Endothelial cell of umbilical vein (primary cell): ENCODE measurements at regions not wholly inside any gene's neighbourhood (a gene's known extent, or its start where the extent isn't known, plus 50 kb on each side); places are given as distances from the start of the nearest gene placed in this dataset.

Experiments used
- BruUV-seq: library from RNA; stranded (reverse); fragments of 400-500 nt; replicated peaks from 2 replicates; lab custom pipeline; 2021; lab: Mats Ljungman, UMichigan
- CTCF ChIA-PET: fragments of 300-600, 350-600 bp; sonication (Branson Sonifier 250); formaldehyde crosslinking; loops from one replicate; lab custom pipeline; 2021; ENCODE audit warnings: antibody characterized with exemption, inconsistent platforms; lab: Charles Lee
- POLR2A ChIA-PET: fragments of 300-600, 350-600 bp; sonication (Branson Sonifier 250); formaldehyde crosslinking; loops from one replicate; lab custom pipeline; 2021; ENCODE audit warnings: antibody characterized with exemption, inconsistent platforms; lab: Charles Lee
- DNase-seq: peaks from one replicate; pipeline ENCODE4 v3.0.0-alpha.2; 2011; ENCODE audit warnings: low read depth, low spot score
- FAIRE-seq: peaks from 2 replicates; lab custom pipeline; 2011; peaks lifted over from hg19 to GRCh38; lab: Jason Lieb, UNC
- H2AFZ ChIP-seq: 2 replicates; pipeline ENCODE4 v1.6.0; 2012; ENCODE audit warnings: low read depth, low read length, control low read depth, inconsistent platforms
- H3K27ac ChIP-seq: 2 replicates; pipeline ENCODE4 v1.5.1; 2011; ENCODE audit warnings: low read depth, mild to moderate bottlenecking, control low read depth, low read length, moderate library complexity; ENCODE audit not compliant: insufficient read depth
- H3K27me3 ChIP-seq, 2 experiments: 2 replicates each; pipeline versions ENCODE4 v1.6.0 to v1.6.1; 2011; ENCODE audit warnings: low read length in 2 of 2, mixed read lengths in 1 of 2; ENCODE audit not compliant: control insufficient read depth in 2 of 2, insufficient read depth in 2 of 2
- H3K36me3 ChIP-seq, 2 experiments: 2 replicates in 1 of 2; 3 replicates in 1 of 2; pipeline ENCODE4 v1.5.1; 2011; ENCODE audit warnings: low read length in 2 of 2, mild to moderate bottlenecking in 1 of 2, moderate library complexity in 1 of 2; ENCODE audit not compliant: control insufficient read depth in 2 of 2, insufficient read depth in 2 of 2; ENCODE audit errors: extremely low read depth in 1 of 2
- H3K4me1 ChIP-seq: 3 replicates; pipeline ENCODE4 v1.5.1; 2011; ENCODE audit warnings: mild to moderate bottlenecking, low read length; ENCODE audit not compliant: control insufficient read depth, insufficient read depth; ENCODE audit errors: extremely low read depth
- H3K4me2 ChIP-seq: 2 replicates; pipeline ENCODE4 v1.6.1; 2011; ENCODE audit warnings: low read length, control low read depth, mixed read lengths; ENCODE audit not compliant: insufficient read depth
- H3K4me3 ChIP-seq, 3 experiments: fragments of 200-600 bp in 1 of 3; sonication (generic), shearing (Covaris generic) in 1 of 3; replicated peaks in 1 of 3; 2 replicates each; pipeline ENCODE4 v1.5.1; 2011 to 2016; ENCODE audit warnings: control low read depth in 3 of 3, low read length in 3 of 3, mild to moderate bottlenecking in 2 of 3, inconsistent platforms in 1 of 3, low read depth in 1 of 3, moderate library complexity in 1 of 3; ENCODE audit not compliant: insufficient read depth in 1 of 3
- H3K79me2 ChIP-seq: 2 replicates; pipeline ENCODE4 v1.6.0; 2012; ENCODE audit warnings: low read length, inconsistent platforms; ENCODE audit not compliant: control insufficient read depth, insufficient read depth
- H3K9ac ChIP-seq: replicated peaks from 2 replicates; pipeline ENCODE3; 2011; ENCODE audit warnings: low read length, control low read depth; ENCODE audit not compliant: insufficient read depth; ENCODE audit errors: extremely low read depth
- H3K9me1 ChIP-seq: replicated peaks from 3 replicates; pipeline ENCODE4 v1.6.0; 2011; ENCODE audit warnings: mild to moderate bottlenecking, low read length; ENCODE audit not compliant: control insufficient read depth, insufficient read depth; ENCODE audit errors: extremely low read depth
- H3K9me3 ChIP-seq: replicated peaks from 2 replicates; pipeline ENCODE4 v1.5.1; 2012; ENCODE audit warnings: low read length, inconsistent platforms; ENCODE audit not compliant: control insufficient read depth, insufficient read depth
- H4K20me1 ChIP-seq: replicated peaks from 2 replicates; pipeline ENCODE3; 2011; ENCODE audit warnings: mild to moderate bottlenecking, low read length; ENCODE audit not compliant: control insufficient read depth, insufficient read depth; ENCODE audit errors: extremely low read depth
- EZH2 ChIP-seq: IDR thresholded peaks from 2 replicates; pipeline ENCODE4 v1.6.1; 2012; ENCODE audit warnings: borderline replicate concordance, low read depth, mild to moderate bottlenecking, moderate library complexity, low read length, inconsistent platforms; ENCODE audit not compliant: severe bottlenecking
- FOS ChIP-seq: IDR thresholded peaks from 2 replicates; pipeline ENCODE4 v1.6.1; 2011; ENCODE audit warnings: mild to moderate bottlenecking, low read length, moderate library complexity, borderline replicate concordance; ENCODE audit not compliant: insufficient read depth
- GATA2 ChIP-seq: IDR thresholded peaks from 2 replicates; pipeline ENCODE4 v1.7.0; 2011; ENCODE audit warnings: low read depth, mild to moderate bottlenecking, moderate library complexity, mixed read lengths, low read length; ENCODE audit not compliant: insufficient read length, insufficient read depth
- JUN ChIP-seq: IDR thresholded peaks from 2 replicates; pipeline ENCODE4 v1.6.1; 2011; ENCODE audit warnings: borderline replicate concordance, low read depth; ENCODE audit not compliant: insufficient read length, insufficient read depth
- MYC ChIP-seq: IDR thresholded peaks from one replicate; pipeline ENCODE4 v1.6.1; 2011; ENCODE audit warnings: mild to moderate bottlenecking, low read depth, low read length
- POLR2A ChIP-seq: IDR thresholded peaks from 2 replicates; pipeline ENCODE4 v1.6.1; 2012; ENCODE audit warnings: low read depth, mild to moderate bottlenecking, control low read depth, low read length
- POLR2AphosphoS5 ChIP-seq: IDR thresholded peaks from 2 replicates; pipeline ENCODE4 v1.6.1; 2012; ENCODE audit warnings: low read depth, mild to moderate bottlenecking, control low read depth, low read length, moderate library complexity; ENCODE audit not compliant: insufficient read depth
- dilution Hi-C: fragments of 300-500 bp; cut with MboI; formaldehyde crosslinking; loops from one replicate; pipeline ENCODE4 v1.15.0; 2019; ENCODE audit warnings: low sequenced_read_pairs; ENCODE audit not compliant: extremely low pct_ligation_motif_present
- intact Hi-C: fragments of 100-400 bp; cut with micrococcal nuclease; formaldehyde crosslinking; loops from one replicate; pipeline ENCODE4 v1.10.0; 2022
- TF ChIP-seq, protein P1 (sequence below), 2 donors: IDR thresholded peaks; 1 replicate in 1 of 2; 2 replicates in 1 of 2; pipeline ENCODE4 v1.5.1; 2011; ENCODE audit warnings: low read length in 2 of 2, mild to moderate bottlenecking in 2 of 2, moderate library complexity in 2 of 2, control low read depth in 1 of 2, inconsistent platforms in 1 of 2, low read depth in 1 of 2; ENCODE audit not compliant: insufficient read depth in 1 of 2; ENCODE audit errors: extremely low read depth in 1 of 2
- TF ChIP-seq, protein P2 (sequence below): IDR thresholded peaks from 2 replicates; pipeline ENCODE4 v1.6.1; 2011; ENCODE audit not compliant: insufficient read depth, insufficient read length

DNA sequence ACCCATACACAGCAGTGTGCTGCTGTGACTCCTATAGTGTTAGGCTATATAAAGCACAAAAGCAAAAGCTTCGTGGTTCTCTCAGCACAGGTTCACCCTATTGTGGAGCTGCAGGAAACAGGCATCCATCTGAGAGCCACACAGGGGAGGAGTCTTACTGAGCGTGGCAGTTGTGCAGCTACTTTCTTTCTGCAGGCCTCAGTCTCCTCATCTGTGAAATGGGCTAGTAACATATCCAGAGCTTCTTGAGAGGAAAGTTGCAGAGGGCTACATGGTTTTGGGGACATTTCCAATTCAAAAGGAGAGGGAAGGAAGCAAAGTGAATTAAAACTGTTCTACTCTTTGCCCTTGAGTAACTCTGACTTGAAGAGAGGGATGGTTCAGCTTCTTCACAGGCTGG lies 142.0 kb downstream of the FOXD2 start:
- Histone ChIP-seq H3K27me3 (peaks cover 0 to 3% of the 10 kb centered on the region in 2 experiments), H3K9me3 (no peaks in the 10 kb centered on the region), H3K9me1 (no peaks in the 10 kb centered on the region), H3K9ac (no peak overlapping the region), H2AFZ (no peak overlapping the region), H3K4me3 (no peak overlapping the region), H3K79me2 (no peaks in the 10 kb centered on the region), H3K4me2 (no peak overlapping the region), H3K36me3 (no peaks in the 10 kb centered on the region), H3K4me1 (no peaks in the 10 kb centered on the region), H4K20me1 (no peaks in the 10 kb centered on the region), H3K27ac (no peak overlapping the region)
- DNase-seq (no peak), FAIRE-seq (no peak)
- TF ChIP-seq POLR2A: no peak
- TF ChIP-seq, protein P1, sequence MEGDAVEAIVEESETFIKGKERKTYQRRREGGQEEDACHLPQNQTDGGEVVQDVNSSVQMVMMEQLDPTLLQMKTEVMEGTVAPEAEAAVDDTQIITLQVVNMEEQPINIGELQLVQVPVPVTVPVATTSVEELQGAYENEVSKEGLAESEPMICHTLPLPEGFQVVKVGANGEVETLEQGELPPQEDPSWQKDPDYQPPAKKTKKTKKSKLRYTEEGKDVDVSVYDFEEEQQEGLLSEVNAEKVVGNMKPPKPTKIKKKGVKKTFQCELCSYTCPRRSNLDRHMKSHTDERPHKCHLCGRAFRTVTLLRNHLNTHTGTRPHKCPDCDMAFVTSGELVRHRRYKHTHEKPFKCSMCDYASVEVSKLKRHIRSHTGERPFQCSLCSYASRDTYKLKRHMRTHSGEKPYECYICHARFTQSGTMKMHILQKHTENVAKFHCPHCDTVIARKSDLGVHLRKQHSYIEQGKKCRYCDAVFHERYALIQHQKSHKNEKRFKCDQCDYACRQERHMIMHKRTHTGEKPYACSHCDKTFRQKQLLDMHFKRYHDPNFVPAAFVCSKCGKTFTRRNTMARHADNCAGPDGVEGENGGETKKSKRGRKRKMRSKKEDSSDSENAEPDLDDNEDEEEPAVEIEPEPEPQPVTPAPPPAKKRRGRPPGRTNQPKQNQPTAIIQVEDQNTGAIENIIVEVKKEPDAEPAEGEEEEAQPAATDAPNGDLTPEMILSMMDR (IDR thresholded peaks at IDR 0.05; ENCODE audit: extremely low read depth in 1 of 2, insufficient read depth in 1 of 2, low read depth in 1 of 2, low read length in 2 of 2): no peak
- TF ChIP-seq EZH2: no peak
- no peak for TF ChIP-seq MYC
- no peak for TF ChIP-seq JUN
- TF ChIP-seq, protein P2, sequence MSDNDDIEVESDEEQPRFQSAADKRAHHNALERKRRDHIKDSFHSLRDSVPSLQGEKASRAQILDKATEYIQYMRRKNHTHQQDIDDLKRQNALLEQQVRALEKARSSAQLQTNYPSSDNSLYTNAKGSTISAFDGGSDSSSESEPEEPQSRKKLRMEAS: no peak
- no peak for TF ChIP-seq FOS
- no peak for TF ChIP-seq POLR2AphosphoS5
- TF ChIP-seq GATA2: no peak
- BruUV-seq: no TSS peak
- ChIA-PET POLR2A (no interaction called here), CTCF (interaction anchor here (0.7 to 2.8 kb wide), 5 partner anchors 10 to 148 kb away, joined by 3 to 9 read pairs (median 4); no protein-coding TSS in a partner anchor)
- intact Hi-C loops: no loop called here
- dilution Hi-C loops: no loop called here
